HEK293 (cell line): ENCODE measurements at regions not wholly inside any gene's neighbourhood (a gene's known extent, or its start where the extent isn't known, plus 50 kb on each side); places are given as distances from the start of the nearest gene placed in this dataset.

ENCODE experiments used
- ZNF274 ChIP-seq, 2 experiments: fragments of 200-500 bp in 1 of 2; fragments of 450-650 bp in 1 of 2; sonication (Bioruptor generic) in 1 of 2; formaldehyde crosslinking in 1 of 2; IDR thresholded peaks; 2 replicates each; pipeline versions ENCODE4 v1.5.1 to v1.6.1; 2014 to 2016; ENCODE audit warnings: borderline replicate concordance in 1 of 2, inconsistent platforms in 1 of 2, low read length in 1 of 2, missing biosample characterization in 1 of 2, missing genetic modification characterization in 1 of 2
- TF ChIP-seq, protein P1 (sequence below): fragments of 450-650 bp; formaldehyde crosslinking; IDR thresholded peaks from 2 replicates; pipeline ENCODE4 v1.5.1; 2016; ENCODE audit warnings: missing biosample characterization, missing genetic modification characterization
- TF ChIP-seq, protein P2 (sequence below): fragments of 450-650 bp; IDR thresholded peaks from 2 replicates; pipeline ENCODE4 v1.5.1; 2018; ENCODE audit warnings: missing biosample characterization, mild to moderate bottlenecking, missing genetic modification characterization
- TF ChIP-seq, protein P3 (sequence below): fragments of 450-650 bp; formaldehyde crosslinking; IDR thresholded peaks from 2 replicates; pipeline ENCODE4 v1.5.1; 2016; ENCODE audit warnings: missing biosample characterization, missing genetic modification characterization
- TF ChIP-seq, protein P4 (sequence below): fragments of 450-650 bp; formaldehyde crosslinking; IDR thresholded peaks from 2 replicates; pipeline ENCODE4 v1.5.1; 2016; ENCODE audit warnings: missing biosample characterization, missing genetic modification characterization

DNA sequence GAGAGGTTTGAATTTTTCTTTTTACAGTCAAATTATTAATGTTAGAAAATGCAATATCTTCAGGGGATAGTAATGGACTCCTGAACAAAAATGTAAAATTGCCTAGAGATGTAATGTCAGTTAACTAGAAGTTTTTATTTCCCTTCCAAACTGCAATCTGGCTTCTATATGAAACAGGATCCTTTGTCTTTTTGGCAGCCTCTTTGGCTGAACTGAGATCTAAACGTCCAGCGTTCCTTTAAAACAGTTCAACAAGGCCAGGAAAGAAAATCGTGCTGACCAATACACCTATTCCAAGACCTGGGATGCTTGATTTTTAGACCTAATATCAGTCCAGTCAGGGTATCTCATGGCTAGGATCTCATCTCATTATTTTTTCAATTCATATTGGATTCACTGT, 245.5 kb downstream of the FIGN start:
- TF ChIP-seq, protein P1, sequence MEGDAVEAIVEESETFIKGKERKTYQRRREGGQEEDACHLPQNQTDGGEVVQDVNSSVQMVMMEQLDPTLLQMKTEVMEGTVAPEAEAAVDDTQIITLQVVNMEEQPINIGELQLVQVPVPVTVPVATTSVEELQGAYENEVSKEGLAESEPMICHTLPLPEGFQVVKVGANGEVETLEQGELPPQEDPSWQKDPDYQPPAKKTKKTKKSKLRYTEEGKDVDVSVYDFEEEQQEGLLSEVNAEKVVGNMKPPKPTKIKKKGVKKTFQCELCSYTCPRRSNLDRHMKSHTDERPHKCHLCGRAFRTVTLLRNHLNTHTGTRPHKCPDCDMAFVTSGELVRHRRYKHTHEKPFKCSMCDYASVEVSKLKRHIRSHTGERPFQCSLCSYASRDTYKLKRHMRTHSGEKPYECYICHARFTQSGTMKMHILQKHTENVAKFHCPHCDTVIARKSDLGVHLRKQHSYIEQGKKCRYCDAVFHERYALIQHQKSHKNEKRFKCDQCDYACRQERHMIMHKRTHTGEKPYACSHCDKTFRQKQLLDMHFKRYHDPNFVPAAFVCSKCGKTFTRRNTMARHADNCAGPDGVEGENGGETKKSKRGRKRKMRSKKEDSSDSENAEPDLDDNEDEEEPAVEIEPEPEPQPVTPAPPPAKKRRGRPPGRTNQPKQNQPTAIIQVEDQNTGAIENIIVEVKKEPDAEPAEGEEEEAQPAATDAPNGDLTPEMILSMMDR (tag by site-specific recombination): no peak
- TF ChIP-seq, protein P2, sequence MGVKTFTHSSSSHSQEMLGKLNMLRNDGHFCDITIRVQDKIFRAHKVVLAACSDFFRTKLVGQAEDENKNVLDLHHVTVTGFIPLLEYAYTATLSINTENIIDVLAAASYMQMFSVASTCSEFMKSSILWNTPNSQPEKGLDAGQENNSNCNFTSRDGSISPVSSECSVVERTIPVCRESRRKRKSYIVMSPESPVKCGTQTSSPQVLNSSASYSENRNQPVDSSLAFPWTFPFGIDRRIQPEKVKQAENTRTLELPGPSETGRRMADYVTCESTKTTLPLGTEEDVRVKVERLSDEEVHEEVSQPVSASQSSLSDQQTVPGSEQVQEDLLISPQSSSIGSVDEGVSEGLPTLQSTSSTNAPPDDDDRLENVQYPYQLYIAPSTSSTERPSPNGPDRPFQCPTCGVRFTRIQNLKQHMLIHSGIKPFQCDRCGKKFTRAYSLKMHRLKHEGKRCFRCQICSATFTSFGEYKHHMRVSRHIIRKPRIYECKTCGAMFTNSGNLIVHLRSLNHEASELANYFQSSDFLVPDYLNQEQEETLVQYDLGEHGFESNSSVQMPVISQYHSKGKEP (tag by site-specific recombination): no peak
- TF ChIP-seq, protein P3, sequence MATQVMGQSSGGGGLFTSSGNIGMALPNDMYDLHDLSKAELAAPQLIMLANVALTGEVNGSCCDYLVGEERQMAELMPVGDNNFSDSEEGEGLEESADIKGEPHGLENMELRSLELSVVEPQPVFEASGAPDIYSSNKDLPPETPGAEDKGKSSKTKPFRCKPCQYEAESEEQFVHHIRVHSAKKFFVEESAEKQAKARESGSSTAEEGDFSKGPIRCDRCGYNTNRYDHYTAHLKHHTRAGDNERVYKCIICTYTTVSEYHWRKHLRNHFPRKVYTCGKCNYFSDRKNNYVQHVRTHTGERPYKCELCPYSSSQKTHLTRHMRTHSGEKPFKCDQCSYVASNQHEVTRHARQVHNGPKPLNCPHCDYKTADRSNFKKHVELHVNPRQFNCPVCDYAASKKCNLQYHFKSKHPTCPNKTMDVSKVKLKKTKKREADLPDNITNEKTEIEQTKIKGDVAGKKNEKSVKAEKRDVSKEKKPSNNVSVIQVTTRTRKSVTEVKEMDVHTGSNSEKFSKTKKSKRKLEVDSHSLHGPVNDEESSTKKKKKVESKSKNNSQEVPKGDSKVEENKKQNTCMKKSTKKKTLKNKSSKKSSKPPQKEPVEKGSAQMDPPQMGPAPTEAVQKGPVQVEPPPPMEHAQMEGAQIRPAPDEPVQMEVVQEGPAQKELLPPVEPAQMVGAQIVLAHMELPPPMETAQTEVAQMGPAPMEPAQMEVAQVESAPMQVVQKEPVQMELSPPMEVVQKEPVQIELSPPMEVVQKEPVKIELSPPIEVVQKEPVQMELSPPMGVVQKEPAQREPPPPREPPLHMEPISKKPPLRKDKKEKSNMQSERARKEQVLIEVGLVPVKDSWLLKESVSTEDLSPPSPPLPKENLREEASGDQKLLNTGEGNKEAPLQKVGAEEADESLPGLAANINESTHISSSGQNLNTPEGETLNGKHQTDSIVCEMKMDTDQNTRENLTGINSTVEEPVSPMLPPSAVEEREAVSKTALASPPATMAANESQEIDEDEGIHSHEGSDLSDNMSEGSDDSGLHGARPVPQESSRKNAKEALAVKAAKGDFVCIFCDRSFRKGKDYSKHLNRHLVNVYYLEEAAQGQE (tag by site-specific recombination): no peak
- TF ChIP-seq ZNF274 (IDR thresholded peaks at IDR 0.05; ENCODE audit: low read length): no peak
- TF ChIP-seq ZNF274 (tag by site-specific recombination; IDR thresholded peaks at IDR 0.05; ENCODE audit: borderline replicate concordance): no peak
- TF ChIP-seq, protein P4, sequence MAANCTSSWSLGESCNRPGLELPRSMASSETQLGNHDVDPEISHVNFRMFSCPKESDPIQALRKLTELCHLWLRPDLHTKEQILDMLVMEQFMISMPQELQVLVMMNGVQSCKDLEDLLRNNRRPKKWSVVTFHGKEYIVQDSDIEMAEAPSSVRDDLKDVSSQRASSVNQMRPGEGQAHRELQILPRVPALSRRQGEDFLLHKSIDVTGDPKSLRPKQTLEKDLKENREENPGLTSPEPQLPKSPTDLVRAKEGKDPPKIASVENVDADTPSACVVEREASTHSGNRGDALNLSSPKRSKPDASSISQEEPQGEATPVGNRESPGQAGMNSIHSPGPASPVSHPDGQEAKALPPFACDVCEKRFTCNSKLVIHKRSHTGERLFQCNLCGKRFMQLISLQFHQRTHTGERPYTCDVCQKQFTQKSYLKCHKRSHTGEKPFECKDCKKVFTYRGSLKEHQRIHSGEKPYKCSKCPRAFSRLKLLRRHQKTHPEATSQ: no peak
